ENCODE measurements at regions not wholly inside any gene's neighbourhood (a gene's known extent, or its start where the extent isn't known, plus 50 kb on each side); places are given as distances from the start of the nearest gene placed in this dataset.

DNA sequence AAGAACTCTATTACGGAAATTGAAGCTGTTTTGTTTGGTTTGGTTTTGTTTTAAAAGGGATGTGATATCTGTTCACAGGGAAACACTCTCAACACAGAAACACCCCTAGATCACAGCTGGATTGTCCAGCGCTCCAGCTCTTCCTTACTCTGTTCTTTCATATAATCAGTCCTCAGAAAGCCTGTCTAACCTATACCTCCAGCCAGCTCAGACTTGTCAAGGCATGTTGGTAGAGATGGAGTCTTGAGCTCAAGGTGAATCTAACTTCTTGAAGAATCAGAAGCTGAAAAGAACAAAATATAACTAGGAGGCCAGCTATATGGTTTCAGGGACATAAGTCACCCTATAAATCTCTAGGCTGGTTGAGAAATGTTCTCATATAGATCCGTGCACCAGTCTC lies 110.2 kb upstream of the EPHA3 start:
- H3K27me3 Mint-ChIP-seq, result no peaks in the 10 kb centered on the region
- no peaks in the 10 kb centered on the region for H3K4me1 Mint-ChIP-seq (ENCODE audit: low read depth)
- TF ChIP-seq CTCF (IDR thresholded peaks at IDR 0.05; ENCODE audit: unreplicated experiment), result no peak
- H3K4me3 Mint-ChIP-seq (ENCODE audit: low read depth), result no peak overlapping the region
- no peak for DNase-seq (ENCODE audit: low spot score, unreplicated experiment)
- H3K27ac Mint-ChIP-seq, result no peak overlapping the region
- no peaks in the 10 kb centered on the region for H3K9me3 Mint-ChIP-seq (ENCODE audit: low read depth)
- no peaks in the 10 kb centered on the region for H3K36me3 Mint-ChIP-seq (ENCODE audit: insufficient read depth)

DNA sequence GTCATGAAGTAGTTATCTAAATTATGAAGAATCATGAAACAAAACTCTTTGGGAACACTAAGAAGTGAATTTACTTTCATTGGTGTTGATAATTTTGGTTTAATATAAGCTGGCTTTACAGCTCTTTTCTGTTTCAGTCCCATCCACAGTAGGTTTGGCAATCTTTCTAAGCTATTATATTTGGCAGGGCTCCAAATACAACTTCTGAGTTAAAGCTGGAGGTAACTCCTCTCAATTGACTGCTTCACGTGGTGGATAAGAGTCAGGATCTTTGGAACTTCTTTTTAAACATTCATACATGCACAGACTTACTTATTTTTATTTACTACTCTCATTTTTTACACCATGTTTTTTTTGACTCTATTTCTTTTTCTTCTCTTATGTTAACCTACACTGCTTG lies 106.5 kb upstream of the EPHA3 start:
- no peak for TF ChIP-seq CTCF (IDR thresholded peaks at IDR 0.05; ENCODE audit: unreplicated experiment)
- no peak overlapping the region for H3K27ac Mint-ChIP-seq
- no peak overlapping the region for H3K4me3 Mint-ChIP-seq (ENCODE audit: low read depth)

DNA sequence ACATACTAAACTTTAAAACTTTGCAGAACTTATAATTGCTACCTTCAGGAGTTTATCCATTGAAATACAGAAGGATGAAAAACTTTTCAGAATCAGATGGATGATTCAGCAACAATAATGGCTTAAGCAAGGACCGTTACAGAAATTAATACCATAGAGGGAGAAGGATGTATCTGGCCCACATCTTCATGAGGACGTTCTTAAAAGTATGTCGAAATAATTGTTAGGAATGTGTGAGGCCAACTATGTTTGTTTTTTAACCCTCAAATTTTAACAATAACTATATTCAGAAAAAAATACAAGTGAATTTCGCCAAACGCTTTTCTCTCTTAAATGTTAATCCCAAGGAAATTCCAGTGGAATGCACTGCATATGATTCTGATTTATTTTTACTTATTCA lies 105.2 kb upstream of the EPHA3 start:
- no peak overlapping the region for H3K4me3 Mint-ChIP-seq (ENCODE audit: low read depth)
- H3K4me1 Mint-ChIP-seq (ENCODE audit: low read depth), result no peaks in the 10 kb centered on the region
- no peak for TF ChIP-seq CTCF (IDR thresholded peaks at IDR 0.05; ENCODE audit: unreplicated experiment)
- H3K9me3 Mint-ChIP-seq (ENCODE audit: low read depth), result no peaks in the 10 kb centered on the region
- H3K36me3 Mint-ChIP-seq (ENCODE audit: insufficient read depth), result no peaks in the 10 kb centered on the region
- no peak overlapping the region for H3K27ac Mint-ChIP-seq
- no peaks in the 10 kb centered on the region for H3K27me3 Mint-ChIP-seq
- DNase-seq (ENCODE audit: low spot score, unreplicated experiment), result no peak

More for the DNA sequence above, 106.5 kb upstream of the EPHA3 start:
- Mint-ChIP-seq H3K27me3 (no peaks in the 10 kb centered on the region), H3K4me1 (ENCODE audit: low read depth) (no peaks in the 10 kb centered on the region), H3K36me3 (ENCODE audit: insufficient read depth) (no peaks in the 10 kb centered on the region), H3K9me3 (ENCODE audit: low read depth) (no peaks in the 10 kb centered on the region)
- DNase-seq (ENCODE audit: low spot score, unreplicated experiment), result no peak

GRCh38 chr3:89013536-89013935 lies 93.9 kb upstream of the EPHA3 start:
- no peak for TF ChIP-seq CTCF (IDR thresholded peaks at IDR 0.05; ENCODE audit: unreplicated experiment)
- DNase-seq (ENCODE audit: low spot score, unreplicated experiment), result no peak
- Mint-ChIP-seq H3K27me3 (no peaks in the 10 kb centered on the region), H3K27ac (no peak overlapping the region), H3K36me3 (ENCODE audit: insufficient read depth) (no peaks in the 10 kb centered on the region), H3K9me3 (ENCODE audit: low read depth) (no peaks in the 10 kb centered on the region), H3K4me1 (ENCODE audit: low read depth) (no peaks in the 10 kb centered on the region), H3K4me3 (ENCODE audit: low read depth) (no peak overlapping the region)

- H3K27ac Mint-ChIP-seq, result no peak overlapping the region
- no peak overlapping the region for H3K4me3 Mint-ChIP-seq (ENCODE audit: low read depth)
- no peaks in the 10 kb centered on the region for H3K27me3 Mint-ChIP-seq
- TF ChIP-seq CTCF (IDR thresholded peaks at IDR 0.05; ENCODE audit: unreplicated experiment), result no peak
- H3K4me1 Mint-ChIP-seq (ENCODE audit: low read depth), result peaks cover 2% of the 10 kb centered on the region
- DNase-seq (ENCODE audit: low spot score, unreplicated experiment), result no peak
- no peaks in the 10 kb centered on the region for H3K9me3 Mint-ChIP-seq (ENCODE audit: low read depth)
- no peaks in the 10 kb centered on the region for H3K36me3 Mint-ChIP-seq (ENCODE audit: insufficient read depth)
These were observed 89.9 kb upstream of the EPHA3 start for GRCh38 chr3:89017531-89017930.

Measured in progenitor cell of endocrine pancreas (in vitro differentiated cells).